ENCODE measurements at regions not wholly inside any gene's neighbourhood (a gene's known extent, or its start where the extent isn't known, plus 50 kb on each side); places are given as distances from the start of the nearest gene placed in this dataset.

- 76 to 81% methylated on average over 3 of the region's 3 CpGs for whole genome bisulfite sequencing, 2 donors
- intact Hi-C loops (cut with DNase I) = no loop called here
- ATAC-seq = no peak
- no peak for DNase-seq
- no peak for TF ChIP-seq CTCF (IDR thresholded peaks at IDR 0.05)
- Histone ChIP-seq H3K27me3 (peaks cover 0 to 5% (median 0%) of the 10 kb centered on the region in 7 donors), H3K4me1 (no peaks in the 10 kb centered on the region), H3K9me3 (peaks cover 0 to 7% (median 0%) of the 10 kb centered on the region in 11 donors), H3K27ac (no peak overlapping the region), H3K36me3 (no peaks in the 10 kb centered on the region), H3K4me3 (no peak overlapping the region)
Measured at GRCh38 chr7:24384362-24385030, 100.5 kb downstream of the NPY start.

- no peak for TF ChIP-seq CTCF (IDR thresholded peaks at IDR 0.05)
- Histone ChIP-seq H3K4me3 (no peak overlapping the region), H3K36me3 (no peaks in the 10 kb centered on the region), H3K27me3 (peaks cover 0 to 12% (median 0%) of the 10 kb centered on the region in 7 donors), H3K9me3 (peaks cover 0 to 2% (median 0%) of the 10 kb centered on the region in 11 donors), H3K4me1 (no peaks in the 10 kb centered on the region), H3K27ac (no peak overlapping the region)
- no peak for ATAC-seq
- intact Hi-C loops (cut with DNase I) = no loop called here
- no peak for DNase-seq
Measured at GRCh38 chr7:24388212-24388611, 104.2 kb downstream of the NPY start.

- no peak overlapping the region for H3K27ac ChIP-seq
- DNase-seq (no peak), ATAC-seq (no peak)
- H3K4me3 ChIP-seq = no peak overlapping the region
- H3K36me3 ChIP-seq = no peaks in the 10 kb centered on the region
- H3K4me1 ChIP-seq = no peaks in the 10 kb centered on the region
- intact Hi-C loops (cut with DNase I) = no loop called here
- TF ChIP-seq CTCF (IDR thresholded peaks at IDR 0.05) = no peak
- WGBS, 2 donors = 65 to 71% methylated on average over 5 of the region's 5 CpGs
- H3K27me3 ChIP-seq = peaks cover 0 to 17% (median 0%) of the 10 kb centered on the region in 7 donors
- no peaks in the 10 kb centered on the region for H3K9me3 ChIP-seq
Measured at GRCh38 chr7:24390376-24391157, 106.6 kb downstream of the NPY start.

- ATAC-seq (no peak), DNase-seq (no peak)
- Histone ChIP-seq H3K9me3 (no peaks in the 10 kb centered on the region), H3K27me3 (peaks cover 0 to 17% (median 0%) of the 10 kb centered on the region in 7 donors), H3K4me3 (no peak overlapping the region), H3K36me3 (no peaks in the 10 kb centered on the region), H3K27ac (no peak overlapping the region), H3K4me1 (no peaks in the 10 kb centered on the region)
- WGBS, 2 donors = 37 to 44% methylated on average over 1 of the region's 1 CpG
- intact Hi-C loops (cut with DNase I) = no loop called here
- no peak for TF ChIP-seq CTCF (IDR thresholded peaks at IDR 0.05)
Measured at GRCh38 chr7:24392774-24393173, 108.8 kb downstream of the NPY start.
